Spinal cord (tissue), 9 donors: ENCODE measurements at regions not wholly inside any gene's neighbourhood (a gene's known extent, or its start where the extent isn't known, plus 50 kb on each side); places are given as distances from the start of the nearest gene placed in this dataset.

Experiments
- DNase-seq, 6 donors: peaks; one replicate each; pipeline versions ENCODE4 v3.0.0 to v3.0.0-alpha.2; 2013 to 2015; ENCODE audit warnings: low spot score in 6 of 6, low read depth in 4 of 6
- H3K27ac ChIP-seq: one replicate; pipeline ENCODE4 v1.5.1; 2013; ENCODE audit warnings: low read depth, low read length, control low read depth
- H3K27me3 ChIP-seq: one replicate; pipeline ENCODE4 v1.6.1; 2013; ENCODE audit warnings: low read length; ENCODE audit not compliant: control insufficient read depth, insufficient read depth
- H3K36me3 ChIP-seq: one replicate; pipeline ENCODE4 v1.6.1; 2013; ENCODE audit warnings: low read length; ENCODE audit not compliant: control insufficient read depth, insufficient read depth
- H3K4me1 ChIP-seq: one replicate; pipeline ENCODE4 v1.6.1; 2013; ENCODE audit warnings: low read length; ENCODE audit not compliant: control insufficient read depth, insufficient read depth
- H3K4me3 ChIP-seq: one replicate; pipeline ENCODE4 v1.5.1; 2013; ENCODE audit warnings: low read depth, low read length, control low read depth
- H3K9me3 ChIP-seq: one replicate; pipeline ENCODE4 v1.6.1; 2013; ENCODE audit warnings: low read length; ENCODE audit not compliant: control insufficient read depth, insufficient read depth
- whole genome bisulfite sequencing: methylation state at CpG from one replicate; pipeline ENCODE4 v1.1.5; 2013; ENCODE audit warnings: missing lambda C conversion rate; ENCODE audit not compliant: insufficient coverage; 5-methylcytosine and 5-hydroxymethylcytosine counted together
- donor health status: healthy.

DNA sequence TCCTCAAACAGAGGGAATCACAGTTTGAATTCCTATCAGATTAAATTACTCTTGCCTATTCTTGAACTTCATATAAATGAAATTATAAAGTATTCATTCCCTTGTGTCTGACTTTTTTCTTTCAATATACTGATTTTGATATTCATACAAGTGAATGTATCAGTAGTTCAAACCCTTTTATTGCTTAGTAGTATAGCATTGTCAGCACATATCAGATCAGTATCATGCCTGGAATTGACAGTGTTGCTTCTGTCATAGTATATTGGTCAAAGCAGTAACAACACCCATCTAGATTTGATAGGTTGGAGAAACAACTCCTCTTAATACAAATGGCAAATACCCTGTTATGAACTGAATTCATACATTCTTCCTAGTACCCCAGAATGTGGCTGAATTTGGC, 89.1 kb upstream of the SLC35F1 start:
- Histone ChIP-seq H3K27ac (no peak overlapping the region), H3K4me1 (no peaks in the 10 kb centered on the region), H3K27me3 (no peaks in the 10 kb centered on the region)

DNA sequence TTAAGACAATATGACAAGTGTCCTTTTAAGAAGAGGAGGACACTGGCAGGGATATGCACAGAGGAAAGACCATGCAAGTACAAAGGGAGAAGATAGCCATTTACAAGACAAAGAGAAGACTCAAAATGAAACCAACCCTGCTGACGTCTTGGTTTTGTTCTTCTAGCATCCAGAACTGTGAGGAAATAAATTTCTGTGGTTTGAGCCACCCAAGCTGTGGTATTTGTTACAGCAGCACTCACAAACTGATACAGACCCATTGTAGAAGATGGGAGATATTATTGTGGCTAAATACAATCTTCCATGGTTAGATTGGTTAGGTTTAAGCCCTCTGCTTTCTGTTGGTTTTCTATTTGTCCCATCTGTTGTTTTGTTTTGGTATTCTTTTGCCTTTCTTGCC, 88.6 kb upstream of the SLC35F1 start:
- Histone ChIP-seq H3K36me3 (no peaks in the 10 kb centered on the region), H3K4me1 (no peaks in the 10 kb centered on the region), H3K4me3 (no peak overlapping the region), H3K27me3 (no peaks in the 10 kb centered on the region), H3K9me3 (no peaks in the 10 kb centered on the region), H3K27ac (no peak overlapping the region)
- no peak for DNase-seq
- 33% methylated on average over 1 of the region's 1 CpG for WGBS

More for the DNA sequence above, 89.1 kb upstream of the SLC35F1 start:
- Histone ChIP-seq H3K9me3 (no peaks in the 10 kb centered on the region), H3K36me3 (no peaks in the 10 kb centered on the region), H3K4me3 (no peak overlapping the region)
- no peak for DNase-seq

DNA sequence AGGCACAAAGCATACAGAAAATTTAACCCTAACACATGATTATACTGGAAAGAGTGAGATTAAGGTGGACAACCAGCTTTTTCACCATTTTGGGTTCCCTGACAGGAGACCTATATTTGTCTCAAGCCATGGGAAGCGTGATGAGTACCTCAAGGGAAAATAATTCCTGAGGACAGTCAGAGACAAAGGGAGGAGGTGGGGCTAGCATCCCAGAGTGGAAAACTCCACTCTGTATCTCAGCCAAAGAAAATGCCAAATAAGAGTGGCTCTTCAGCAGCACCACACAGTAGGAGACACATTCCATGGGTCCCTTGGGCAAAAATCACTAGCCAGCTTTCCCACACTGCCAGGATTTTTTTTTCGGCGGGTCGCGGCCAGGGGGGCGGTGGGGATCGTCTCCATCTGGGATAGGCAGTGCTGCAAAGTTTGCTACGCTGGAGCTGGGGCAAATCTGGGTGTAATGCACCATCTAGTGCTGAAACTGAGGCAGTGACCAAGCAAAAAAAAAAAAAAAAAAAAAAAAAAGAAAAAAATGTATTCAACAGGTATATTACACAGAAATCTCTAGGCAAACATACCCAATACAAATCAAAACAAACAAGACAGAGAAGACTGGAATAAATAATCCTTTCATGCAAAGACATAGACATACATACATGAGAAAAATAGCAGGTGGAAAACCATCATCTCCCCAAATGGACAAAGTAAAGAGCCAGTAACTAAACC, 77.3 kb upstream of the SLC35F1 start:
- Histone ChIP-seq H3K4me3 (peak overlapping the region; percentile 17), H3K27me3 (no peaks in the 10 kb centered on the region), H3K9me3 (peaks cover 2% of the 10 kb centered on the region), H3K27ac (no peak overlapping the region), H3K36me3 (no peaks in the 10 kb centered on the region), H3K4me1 (no peaks in the 10 kb centered on the region)
- peak in 2 of 6 donors; percentile 29 to 31 for DNase-seq
- WGBS: 17% methylated on average over 1 of the region's 8 CpGs

DNA sequence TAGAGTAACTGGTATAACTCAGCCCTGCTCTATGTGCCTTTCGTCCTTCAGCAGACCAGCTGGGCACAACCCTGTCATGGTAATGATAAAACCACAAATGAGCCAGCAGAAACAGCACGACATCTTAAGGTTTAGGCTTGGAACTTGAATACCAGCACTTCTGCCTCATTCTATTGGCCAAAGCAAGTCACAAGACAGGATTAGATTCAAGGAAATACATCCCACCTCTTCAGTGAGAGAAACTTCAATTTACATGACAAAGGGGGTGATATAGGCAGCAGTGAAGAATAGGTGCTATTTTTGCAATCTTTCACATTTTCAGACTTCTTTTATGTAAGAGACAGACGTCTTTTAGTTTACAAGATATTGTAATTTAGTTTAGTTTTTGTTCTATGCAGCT, 69.8 kb upstream of the SLC35F1 start:
- H3K9me3 ChIP-seq: no peaks in the 10 kb centered on the region
- no peak overlapping the region for H3K4me3 ChIP-seq
- 80% methylated on average over 2 of the region's 3 CpGs for WGBS
- H3K27me3 ChIP-seq: no peaks in the 10 kb centered on the region
- DNase-seq: no peak
- H3K4me1 ChIP-seq: no peaks in the 10 kb centered on the region
- no peak overlapping the region for H3K27ac ChIP-seq
- H3K36me3 ChIP-seq: no peaks in the 10 kb centered on the region

DNA sequence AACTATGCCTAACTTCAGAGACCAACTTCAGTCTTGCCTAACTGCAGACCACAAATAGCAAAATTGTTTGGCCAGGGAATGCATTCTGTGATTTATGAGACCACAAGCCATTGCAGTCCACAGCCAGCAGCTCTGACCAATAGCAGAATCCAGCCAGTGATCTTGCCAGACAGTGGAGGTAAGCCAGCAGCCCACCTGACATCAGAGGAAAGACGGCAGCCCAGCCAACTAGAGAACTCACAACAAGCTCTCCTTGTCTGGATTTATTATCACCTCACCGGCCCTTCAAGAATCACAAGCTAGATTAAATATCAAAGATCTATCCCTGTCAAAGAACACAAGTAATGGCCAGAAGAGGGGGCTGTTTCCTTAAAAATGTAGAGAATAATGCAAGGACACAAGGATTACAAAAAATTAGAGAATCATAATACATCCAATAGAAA, 66.5 kb upstream of the SLC35F1 start:
- Histone ChIP-seq H3K4me3 (no peak overlapping the region), H3K36me3 (no peaks in the 10 kb centered on the region), H3K4me1 (no peaks in the 10 kb centered on the region), H3K27me3 (no peaks in the 10 kb centered on the region), H3K9me3 (no peaks in the 10 kb centered on the region), H3K27ac (no peak overlapping the region)
- peak in 2 of 6 donors; percentile 19 to 27 for DNase-seq
- no CpG with 5 or more reads among the region's 2 CpGs for WGBS

DNA sequence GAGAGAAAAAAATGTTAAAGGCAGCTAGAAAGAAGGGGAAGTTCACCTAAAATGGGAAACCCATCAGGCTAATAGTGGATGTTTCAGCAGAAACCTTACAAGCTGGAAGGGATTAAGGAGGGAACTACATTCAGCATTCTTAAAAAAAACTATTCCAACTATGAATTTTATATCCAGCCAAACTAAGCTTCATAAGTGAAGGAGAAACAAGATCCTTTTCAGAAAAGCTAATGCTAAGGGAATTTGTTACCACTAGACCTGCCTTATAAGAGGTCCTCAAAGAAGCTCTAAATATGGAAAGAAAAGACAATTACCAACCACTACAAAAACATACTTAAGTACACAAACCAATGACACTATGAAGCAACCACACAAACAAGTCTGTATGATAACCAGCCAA, 59.2 kb upstream of the SLC35F1 start:
- Histone ChIP-seq H3K9me3 (no peaks in the 10 kb centered on the region), H3K4me3 (no peak overlapping the region), H3K4me1 (no peaks in the 10 kb centered on the region), H3K27me3 (no peaks in the 10 kb centered on the region), H3K36me3 (no peaks in the 10 kb centered on the region), H3K27ac (no peak overlapping the region)
- DNase-seq: no peak

DNA sequence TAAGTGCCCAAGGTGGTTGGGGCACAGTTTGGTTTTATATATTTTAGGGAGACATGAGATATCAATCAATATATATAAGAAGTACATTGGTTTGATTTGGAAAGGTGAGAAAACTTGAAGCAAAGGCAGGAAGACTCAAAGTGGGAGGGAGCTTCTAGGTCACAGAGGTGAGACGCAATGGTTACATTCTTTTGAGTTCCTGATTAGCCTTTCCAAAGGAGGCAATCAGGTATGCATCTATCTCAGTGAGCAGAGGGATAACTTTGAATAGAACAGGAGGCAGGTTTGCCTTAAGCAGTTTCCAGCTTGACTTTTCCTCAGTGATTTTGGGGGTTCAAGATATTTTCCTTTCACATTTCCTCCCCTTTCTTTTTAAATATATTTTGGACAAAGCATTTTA, 58.0 kb upstream of the SLC35F1 start:
- Histone ChIP-seq H3K27ac (no peak overlapping the region), H3K36me3 (no peaks in the 10 kb centered on the region), H3K27me3 (no peaks in the 10 kb centered on the region), H3K4me1 (no peaks in the 10 kb centered on the region), H3K4me3 (no peak overlapping the region), H3K9me3 (no peaks in the 10 kb centered on the region)
- DNase-seq: no peak
- WGBS: 100% methylated on average over 1 of the region's 1 CpG
